Transverse colon (tissue), 3 donors: ENCODE measurements at regions not wholly inside any gene's neighbourhood (a gene's known extent, or its start where the extent isn't known, plus 50 kb on each side); places are given as distances from the start of the nearest gene placed in this dataset.

ENCODE experiments used
- CTCF ChIP-seq, 5 experiments: fragments of 200-600 bp in 3 of 5; fragments of 450-650 bp in 2 of 5; sonication (generic) in 3 of 5; IDR thresholded peaks; 1 replicate in 2 of 5; 2 replicates in 3 of 5; pipeline ENCODE4 v1.5.1; 2016 to 2017; ENCODE audit warnings: antibody characterized with exemption in 5 of 5, inconsistent platforms in 3 of 5, mild to moderate bottlenecking in 2 of 5, moderate library complexity in 1 of 5
- POLR2A ChIP-seq: fragments of 450-650 bp; IDR thresholded peaks from one replicate; pipeline ENCODE4 v1.6.1; 2016; ENCODE audit warnings: antibody characterized with exemption, mild to moderate bottlenecking, moderate library complexity

DNA sequence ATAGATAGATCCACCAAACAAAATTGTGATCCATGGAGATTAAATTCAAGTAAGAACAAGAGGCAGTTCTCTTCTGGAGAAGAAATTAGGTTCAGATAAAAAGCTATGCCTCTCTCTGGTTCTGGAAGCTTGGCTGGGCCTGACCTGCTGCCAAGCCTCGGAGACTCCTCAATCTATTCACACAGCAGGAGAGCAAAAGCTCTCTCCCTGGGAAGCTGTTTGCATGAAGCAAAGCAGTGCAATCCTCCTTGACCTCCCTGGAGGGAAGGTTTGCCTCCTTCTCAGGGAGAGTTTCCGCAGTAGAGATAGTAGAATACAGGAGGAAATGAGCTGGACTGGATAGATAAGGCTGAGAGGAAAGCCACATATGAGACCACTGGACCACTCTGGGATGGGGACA lies 78.1 kb upstream of the GNAO1 start:
- no peak for TF ChIP-seq CTCF (IDR thresholded peaks at IDR 0.05)
- no peak for TF ChIP-seq POLR2A
